RWPE1 (cell line): ENCODE measurements at regions not wholly inside any gene's neighbourhood (a gene's known extent, or its start where the extent isn't known, plus 50 kb on each side); places are given as distances from the start of the nearest gene placed in this dataset.

Source experiments
- CTCF ChIA-PET: fragments of 350-600 bp; sonication (Branson Sonifier 250); formaldehyde crosslinking; extraction: SDS; loops from one replicate; lab custom pipeline; 2021; lab: Yijun Ruan, JAX
- POLR2A ChIA-PET: fragments of 400-600 bp; formaldehyde crosslinking; extraction: SDS; loops from one replicate; lab custom pipeline; 2020; ENCODE audit warnings: antibody characterized with exemption; ENCODE audit not compliant: low non-redundant PET; lab: Yijun Ruan, JAX
- DNase-seq: peaks from one replicate; pipeline ENCODE4 v3.0.0; 2012; ENCODE audit warnings: low spot score
- H3K27ac ChIP-seq: fragments of 450-650 bp; 2 replicates; pipeline ENCODE4 v1.5.1; 2017
- CTCF ChIP-seq: fragments of 450-650 bp; conservative IDR thresholded peaks from 2 replicates; pipeline ENCODE4 v1.5.1; 2017; ENCODE audit warnings: low read depth, mild to moderate bottlenecking

GRCh38 chr2:777546-777945 lies 100.3 kb upstream of the TMEM18 start:
- ChIA-PET POLR2A (no interaction called here), CTCF (no interaction called here)
- TF ChIP-seq CTCF: no peak
- DNase-seq: no peak
- no peak overlapping the region for H3K27ac ChIP-seq

GRCh38 chr2:777051-777450 lies 99.8 kb upstream of the TMEM18 start:
- ChIA-PET CTCF (no interaction called here), POLR2A (no interaction called here)
- no peak for TF ChIP-seq CTCF
- no peak overlapping the region for H3K27ac ChIP-seq
- no peak for DNase-seq

GRCh38 chr2:776487-776886 lies 99.3 kb upstream of the TMEM18 start:
- DNase-seq: no peak
- H3K27ac ChIP-seq: no peak overlapping the region
- POLR2A ChIA-PET: no interaction called here
- no peak for TF ChIP-seq CTCF
- CTCF ChIA-PET: interaction anchor here (0.7 kb wide), 1 partner anchor 365 kb away, joined by 3 read pairs; no protein-coding TSS in a partner anchor

- POLR2A ChIA-PET: interaction anchor here (0.7 kb wide), 1 partner anchor 57 kb away, joined by 7 read pairs; no protein-coding TSS in a partner anchor
- DNase-seq: no peak
- TF ChIP-seq CTCF: no peak
Observed at GRCh38 chr2:776038-776437, 98.8 kb upstream of the TMEM18 start.

GRCh38 chr2:774436-774835 lies 97.2 kb upstream of the TMEM18 start:
- ChIA-PET POLR2A (no interaction called here), CTCF (no interaction called here)
- TF ChIP-seq CTCF: no peak
- no peak overlapping the region for H3K27ac ChIP-seq
- no peak for DNase-seq

More at GRCh38 chr2:776038-776437, 98.8 kb upstream of the TMEM18 start:
- CTCF ChIA-PET: interaction anchor here (0.7 kb wide), 1 partner anchor 366 kb away, joined by 3 read pairs; no protein-coding TSS in a partner anchor
- H3K27ac ChIP-seq: no peak overlapping the region

- CTCF ChIA-PET: no interaction called here
- POLR2A ChIA-PET: no interaction called here
- no peak for DNase-seq
- H3K27ac ChIP-seq: no peak overlapping the region
- TF ChIP-seq CTCF: no peak
Observed at GRCh38 chr2:773256-774160, 96.3 kb upstream of the TMEM18 start.
